Skeletal muscle tissue (tissue), 3 donors: ENCODE measurements at regions not wholly inside any gene's neighbourhood (a gene's known extent, or its start where the extent isn't known, plus 50 kb on each side); places are given as distances from the start of the nearest gene placed in this dataset.
"Not testable (repeated sequence)": the region's sequence is repeated elsewhere in the genome, so short reads cannot be mapped to it uniquely, and the experiment has no call there.

Experiments
- H3K27ac ChIP-seq: one replicate; pipeline ENCODE4 v1.7.0; 2013; ENCODE audit warnings: mild to moderate bottlenecking, low read depth, low read length, inconsistent platforms
- H3K27me3 ChIP-seq, 3 donors: one replicate each; pipeline ENCODE4 v1.7.0; 2013; ENCODE audit warnings: low read length in 3 of 3; ENCODE audit not compliant: control insufficient read depth in 3 of 3, insufficient read depth in 3 of 3
- H3K36me3 ChIP-seq, 3 donors: one replicate each; pipeline ENCODE4 v1.7.0; 2013; ENCODE audit warnings: low read length in 3 of 3; ENCODE audit not compliant: control insufficient read depth in 3 of 3, insufficient read depth in 3 of 3
- H3K4me1 ChIP-seq, 3 donors: one replicate each; pipeline ENCODE4 v1.7.0; 2013; ENCODE audit warnings: low read length in 3 of 3, mild to moderate bottlenecking in 3 of 3; ENCODE audit not compliant: control insufficient read depth in 3 of 3, insufficient read depth in 3 of 3
- H3K4me3 ChIP-seq, 3 donors: one replicate each; pipeline ENCODE4 v1.7.0; 2013; ENCODE audit warnings: low read length in 3 of 3
- H3K9ac ChIP-seq, 3 donors: one replicate each; pipeline ENCODE4 v1.7.0; 2013; ENCODE audit warnings: low read length in 3 of 3, mild to moderate bottlenecking in 3 of 3, moderate library complexity in 2 of 3, low read depth in 1 of 3
- H3K9me3 ChIP-seq, 3 donors: one replicate each; pipeline ENCODE4 v1.7.0; 2013; ENCODE audit warnings: low read length in 3 of 3; ENCODE audit not compliant: control insufficient read depth in 3 of 3
- donor health status: Osteomylitis.

DNA sequence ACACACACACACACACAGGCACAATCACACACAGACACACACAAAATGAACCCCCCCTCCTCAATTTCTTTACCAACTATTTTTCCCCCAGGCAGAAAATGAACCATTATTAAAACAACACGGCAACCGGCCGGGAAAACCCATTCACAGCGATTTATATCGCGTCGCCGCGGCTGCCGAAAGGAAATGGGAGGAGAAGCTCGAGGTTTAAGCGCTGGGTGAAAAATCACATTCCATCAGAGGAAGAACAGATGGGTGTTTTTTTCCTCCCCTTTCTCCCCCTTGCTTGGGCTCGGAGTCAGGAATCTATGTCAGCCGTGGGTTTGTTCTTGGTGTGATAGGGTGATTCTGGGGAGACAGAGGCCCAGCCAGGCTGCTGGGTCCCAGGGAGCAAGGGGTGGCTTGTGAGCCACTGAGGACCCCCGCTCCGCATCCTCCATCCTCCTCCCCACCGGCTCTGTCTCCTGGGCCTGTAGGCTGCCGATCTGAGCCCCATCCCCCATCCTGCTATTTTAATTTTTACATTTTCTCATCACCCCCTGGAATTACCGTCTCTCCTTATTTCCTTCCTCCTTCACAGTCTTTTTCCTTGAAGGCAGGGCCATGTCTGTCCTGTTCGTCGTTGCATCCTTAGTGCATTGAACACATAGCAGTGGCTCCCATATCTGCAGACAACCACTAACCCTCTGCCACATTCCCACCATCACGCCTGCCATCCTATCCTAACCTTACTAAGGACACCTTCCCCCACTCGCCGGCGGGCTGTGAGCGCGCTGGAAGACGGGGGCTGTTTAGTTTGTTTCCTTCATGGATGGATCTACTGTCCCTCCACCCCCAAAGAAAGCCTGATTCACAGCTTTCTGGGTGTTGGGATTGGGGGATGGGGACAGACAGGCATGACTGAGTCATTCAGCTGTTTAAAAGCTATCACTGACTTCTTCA lies 137.7 kb downstream of the CRLF3 start:
- H3K36me3 ChIP-seq, H3K9me3 ChIP-seq, H3K27me3 ChIP-seq, H3K9ac ChIP-seq, H3K4me3 ChIP-seq, H3K27ac ChIP-seq, H3K4me1 ChIP-seq: not testable (repeated sequence)

DNA sequence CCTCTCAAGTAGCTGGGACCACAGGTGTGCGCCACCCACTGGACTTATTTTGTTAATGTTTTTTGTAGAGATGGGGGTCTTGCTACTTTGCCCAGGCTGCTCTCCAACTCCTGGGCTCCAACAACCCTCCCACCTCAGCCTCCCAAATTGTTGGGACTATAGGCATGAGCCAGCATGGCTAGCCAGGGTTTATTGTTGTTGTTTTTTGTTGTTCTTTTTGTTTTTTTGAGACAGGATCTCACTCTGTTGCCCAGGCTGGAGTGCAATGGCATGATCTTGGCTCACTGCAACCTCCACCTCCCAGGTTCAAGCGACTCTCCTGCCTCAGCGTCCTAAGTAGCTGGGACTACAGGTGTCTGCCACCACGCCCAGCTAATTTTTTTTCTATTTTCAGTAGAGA lies 142.2 kb downstream of the CRLF3 start:
- not testable (repeated sequence) for H3K4me3 ChIP-seq, H3K4me1 ChIP-seq, H3K36me3 ChIP-seq, H3K9me3 ChIP-seq, H3K27me3 ChIP-seq, H3K27ac ChIP-seq, H3K9ac ChIP-seq

DNA sequence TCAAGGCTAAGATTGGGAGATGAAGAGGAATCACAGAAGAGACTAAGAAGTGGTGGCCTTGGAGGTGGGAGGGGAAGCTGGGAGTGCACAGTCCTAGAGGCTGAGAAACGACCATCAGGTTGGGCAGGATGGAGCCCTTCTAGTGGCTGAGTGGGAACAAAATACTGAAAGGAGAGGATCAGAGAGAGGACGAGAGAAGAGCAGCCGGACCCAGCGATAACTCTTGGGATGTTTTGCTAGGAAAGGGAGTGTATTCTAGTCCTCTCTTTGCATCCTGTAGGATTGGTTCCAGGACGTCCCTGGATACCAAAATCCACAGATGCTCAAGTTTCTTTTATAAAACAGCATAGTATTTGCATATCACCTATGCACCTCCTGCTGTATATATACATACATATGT lies 143.8 kb downstream of the CRLF3 start:
- H3K27me3 ChIP-seq, H3K9ac ChIP-seq, H3K36me3 ChIP-seq, H3K9me3 ChIP-seq, H3K4me1 ChIP-seq, H3K4me3 ChIP-seq, H3K27ac ChIP-seq: not testable (repeated sequence)

DNA sequence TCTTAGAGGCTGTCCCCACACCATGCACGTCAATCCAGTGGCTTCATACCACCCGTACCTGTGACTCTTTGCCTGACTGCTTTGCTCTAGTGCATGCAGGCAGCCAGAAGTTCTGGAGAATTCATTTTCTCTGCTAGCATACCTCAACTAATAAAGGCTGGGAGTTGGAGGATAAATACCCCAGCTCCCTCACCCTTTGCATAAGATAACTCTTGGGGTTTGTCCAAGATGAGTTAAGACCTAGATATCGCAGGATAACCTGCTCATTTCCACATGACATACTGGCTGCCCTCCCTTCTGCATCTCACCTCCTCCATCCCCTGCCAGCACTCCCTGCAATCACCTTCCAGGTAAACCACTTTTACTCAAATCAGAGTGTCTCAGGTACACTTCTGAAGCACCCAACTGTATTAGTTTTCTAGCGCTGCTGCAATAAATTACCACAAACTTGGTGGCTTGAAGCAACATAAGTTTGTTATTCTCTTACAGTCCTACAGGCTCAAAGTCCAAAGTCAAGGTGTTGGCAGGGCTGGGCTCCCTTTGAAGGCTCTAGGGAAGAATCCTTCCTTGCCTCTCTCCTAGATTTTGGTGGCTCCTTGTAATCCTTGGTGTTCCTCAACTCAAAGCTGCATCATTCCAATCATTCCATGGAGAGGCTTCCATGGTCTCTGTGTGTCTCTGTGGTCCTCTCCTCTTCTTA lies 146.8 kb downstream of the CRLF3 start:
- H3K27me3 ChIP-seq: no peaks in the 10 kb centered on the region
- H3K4me3 ChIP-seq: no peak overlapping the region
- no peaks in the 10 kb centered on the region for H3K4me1 ChIP-seq
- no peak overlapping the region for H3K27ac ChIP-seq
- no peak overlapping the region for H3K9ac ChIP-seq
- no peaks in the 10 kb centered on the region for H3K36me3 ChIP-seq
- H3K9me3 ChIP-seq: peaks cover 0 to 5% (median 2%) of the 10 kb centered on the region in 3 donors

DNA sequence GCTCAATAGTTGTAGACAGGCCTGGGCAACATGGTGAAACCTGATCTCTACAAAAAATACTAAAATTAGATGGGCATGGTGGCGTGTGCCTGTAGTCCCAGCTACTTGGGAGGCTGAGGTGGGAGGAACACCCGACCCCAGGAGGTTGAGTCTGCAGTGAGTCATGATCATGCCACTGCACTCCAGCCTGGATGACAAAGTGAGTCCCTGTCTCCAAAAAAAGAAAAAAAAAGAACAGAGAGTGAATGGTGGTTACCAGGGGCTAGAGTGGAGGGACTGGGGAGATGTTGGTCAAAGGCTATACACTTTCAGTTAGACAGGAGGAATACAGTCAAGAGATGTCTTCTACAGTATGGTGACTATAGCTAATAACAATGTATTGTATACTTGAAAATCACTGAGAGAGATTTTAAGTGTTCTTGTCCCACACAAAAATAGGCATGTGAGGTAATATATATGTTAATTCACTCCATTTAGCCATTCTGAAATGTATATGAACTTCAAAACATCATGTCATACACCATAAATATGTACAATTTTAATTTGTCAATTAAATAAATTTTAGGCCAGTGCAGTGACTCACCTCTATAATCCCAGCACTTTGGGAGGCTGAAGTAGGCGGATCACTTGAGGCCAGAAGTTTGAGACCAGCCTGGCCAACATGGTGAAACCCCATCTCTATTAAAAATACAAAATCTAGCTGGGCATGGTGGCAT lies 148.6 kb downstream of the CRLF3 start:
- not testable (repeated sequence) for H3K9ac ChIP-seq, H3K27me3 ChIP-seq, H3K27ac ChIP-seq, H3K4me3 ChIP-seq, H3K9me3 ChIP-seq, H3K36me3 ChIP-seq, H3K4me1 ChIP-seq

DNA sequence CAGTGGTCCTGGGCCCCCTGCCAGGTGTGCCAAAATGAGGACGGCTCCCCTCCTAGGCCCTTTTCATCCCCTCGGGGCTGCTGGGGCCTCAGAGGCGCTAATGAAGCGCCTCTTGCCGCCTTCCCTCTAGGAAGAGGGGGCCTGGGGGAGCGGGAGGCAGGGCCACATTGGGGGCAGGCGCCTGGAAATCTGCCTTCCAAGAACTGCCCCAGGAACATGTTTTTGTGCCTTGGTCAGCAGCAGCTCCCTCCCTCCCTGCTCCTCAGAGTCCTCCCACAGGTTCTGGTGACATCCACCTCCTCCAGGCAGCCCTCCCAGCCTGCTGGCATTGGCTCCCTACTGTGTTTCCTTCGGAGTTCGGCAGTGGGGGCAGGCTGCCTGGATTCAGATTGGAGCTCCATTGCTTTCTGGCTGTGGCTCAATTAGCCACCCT lies 155.3 kb downstream of the CRLF3 start:
- not testable (repeated sequence) for H3K9me3 ChIP-seq, H3K4me1 ChIP-seq, H3K4me3 ChIP-seq, H3K9ac ChIP-seq, H3K36me3 ChIP-seq, H3K27me3 ChIP-seq, H3K27ac ChIP-seq

DNA sequence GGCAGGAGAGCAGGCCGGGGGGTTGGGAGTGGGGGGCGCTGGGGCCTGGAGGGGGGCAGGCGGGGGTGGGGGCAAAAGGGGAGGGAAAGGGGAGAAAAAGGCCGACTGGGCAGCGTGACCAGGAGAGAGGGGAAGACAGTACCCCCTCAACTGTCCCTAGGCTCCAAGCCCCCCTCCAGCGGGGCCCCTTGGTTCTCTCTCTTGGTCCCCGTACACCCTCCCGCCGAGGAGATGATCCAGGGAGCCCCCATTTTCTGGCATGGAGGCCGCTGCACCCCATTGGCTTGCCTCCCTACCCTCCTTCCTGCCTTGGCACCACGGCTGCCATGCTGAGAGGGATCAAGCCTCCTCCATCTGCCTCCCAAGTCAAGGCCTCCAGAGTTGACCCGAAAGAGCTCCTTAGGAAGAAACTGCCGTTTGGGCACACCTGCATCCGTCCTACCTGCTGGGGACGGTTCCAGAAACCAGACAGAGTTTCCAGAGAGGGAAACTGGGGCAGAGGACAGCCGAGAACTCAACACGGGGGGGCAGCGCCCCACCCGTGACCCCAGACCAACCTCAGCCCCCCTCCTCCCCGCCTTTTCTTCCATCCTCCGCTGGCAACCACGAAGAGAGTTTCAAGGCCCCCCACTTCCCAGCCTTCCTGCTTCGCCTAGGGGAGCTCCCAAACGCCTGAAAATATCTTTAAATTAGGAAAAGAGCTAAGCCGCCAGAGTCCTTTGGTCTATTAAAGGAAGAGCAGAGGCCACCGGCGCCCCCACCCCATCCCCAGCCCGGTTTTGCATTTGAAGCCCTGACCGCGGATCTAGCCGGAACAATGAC lies 155.9 kb downstream of the CRLF3 start:
- not testable (repeated sequence) for H3K27ac ChIP-seq, H3K9ac ChIP-seq, H3K4me1 ChIP-seq, H3K4me3 ChIP-seq, H3K9me3 ChIP-seq, H3K27me3 ChIP-seq, H3K36me3 ChIP-seq

DNA sequence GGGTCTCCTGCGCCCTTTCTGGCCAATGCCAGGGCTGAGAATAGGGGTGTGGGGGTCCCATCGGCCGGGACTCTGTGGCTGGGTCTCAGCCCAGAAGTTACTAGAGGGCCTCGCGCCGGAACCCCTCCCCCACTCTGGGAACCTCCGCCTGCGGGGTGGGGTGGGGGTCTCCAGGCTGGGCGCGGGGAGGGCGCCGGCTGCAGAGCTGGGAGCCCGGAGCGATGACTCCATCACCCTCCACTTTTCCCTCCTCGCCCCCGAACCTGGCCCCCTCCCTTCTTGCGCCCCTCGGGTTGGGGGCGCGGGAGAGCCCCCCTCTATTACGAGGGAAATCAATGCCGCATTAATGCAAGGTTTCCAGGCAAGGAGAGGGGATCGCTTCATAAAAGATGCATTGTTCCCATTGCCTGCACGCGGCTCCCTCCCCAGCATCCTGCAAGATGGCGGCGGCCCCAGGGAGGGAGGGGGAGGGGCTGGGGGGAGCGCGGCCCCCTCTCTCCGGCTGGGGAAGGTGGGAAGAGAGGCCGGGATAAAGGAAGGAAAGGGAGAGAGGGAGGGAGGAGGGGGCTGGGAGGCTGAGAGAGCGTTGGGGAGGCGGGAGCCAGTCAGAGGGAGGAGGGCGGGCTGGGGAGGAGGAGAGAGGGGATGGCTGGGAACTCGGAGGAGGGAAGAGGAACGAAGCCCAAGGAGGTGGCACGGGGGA lies 156.7 kb downstream of the CRLF3 start:
- H3K4me3 ChIP-seq, H3K27ac ChIP-seq, H3K27me3 ChIP-seq, H3K36me3 ChIP-seq, H3K9me3 ChIP-seq, H3K9ac ChIP-seq, H3K4me1 ChIP-seq: not testable (repeated sequence)

DNA sequence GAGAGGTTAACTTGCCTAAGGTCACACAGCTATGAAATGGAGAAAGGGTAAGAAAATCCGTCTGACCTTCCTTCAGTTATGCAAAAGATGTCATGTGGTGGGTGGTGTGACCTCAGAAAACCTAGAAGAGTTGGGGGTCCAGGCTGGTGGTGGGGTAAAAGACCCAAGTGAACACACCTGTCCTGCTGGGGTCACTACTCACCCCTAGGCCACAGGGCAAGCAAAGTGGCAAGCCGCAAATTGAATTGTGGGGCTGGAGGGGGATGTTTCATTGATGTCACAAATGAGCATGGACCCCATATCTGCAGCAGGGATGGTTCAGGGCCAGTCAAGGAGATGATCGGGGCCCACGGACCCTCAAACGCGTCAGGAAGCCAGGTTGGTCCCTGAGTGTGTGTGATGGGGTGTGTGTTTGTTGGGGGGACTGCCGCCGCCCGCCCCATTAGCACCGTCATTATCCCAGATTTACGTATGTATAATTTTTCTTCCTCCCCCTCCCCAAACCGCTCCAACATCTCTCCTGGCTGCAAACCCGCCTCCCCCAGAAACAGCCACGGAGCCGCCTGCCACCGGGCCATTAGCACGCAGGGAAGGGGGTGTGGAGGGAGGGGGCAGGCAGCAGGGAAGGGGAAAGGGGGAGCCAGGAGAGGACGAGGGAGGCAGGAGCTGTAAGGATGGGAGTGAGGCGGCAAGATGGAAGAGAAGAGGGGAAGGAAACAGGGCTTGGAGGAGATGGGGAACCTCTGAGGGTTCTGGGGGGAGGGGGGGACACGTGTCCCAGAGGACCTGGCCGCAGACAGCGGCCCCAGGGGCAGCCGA lies 157.4 kb downstream of the CRLF3 start:
- not testable (repeated sequence) for H3K4me1 ChIP-seq, H3K9me3 ChIP-seq, H3K9ac ChIP-seq, H3K36me3 ChIP-seq, H3K27ac ChIP-seq, H3K27me3 ChIP-seq, H3K4me3 ChIP-seq
